ENCODE measurements at regions not wholly inside any gene's neighbourhood (a gene's known extent, or its start where the extent isn't known, plus 50 kb on each side); places are given as distances from the start of the nearest gene placed in this dataset.
"Not testable (repeated sequence)": the region's sequence is repeated elsewhere in the genome, so short reads cannot be mapped to it uniquely, and the experiment has no call there.

DNA sequence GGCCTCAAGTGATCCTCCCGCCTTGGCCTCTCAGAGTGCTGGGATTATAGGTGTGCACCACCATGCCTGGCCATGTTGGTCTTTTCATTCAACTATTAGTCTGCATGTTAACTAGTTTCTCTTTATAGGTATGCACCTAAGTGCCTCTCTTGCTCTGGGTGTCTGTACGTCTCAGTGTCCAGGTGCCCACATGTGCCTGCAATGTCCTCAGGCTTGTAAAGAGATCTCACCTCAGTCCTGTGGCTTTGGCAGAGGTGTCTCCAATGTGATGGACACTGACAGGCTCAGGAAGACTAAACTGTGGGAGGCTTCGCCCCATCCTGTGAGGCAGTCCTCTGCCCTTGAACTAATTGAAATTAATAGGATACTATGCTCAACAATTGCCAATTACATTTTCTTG lies 526.3 kb downstream of the PTPRU start:
- Mint-ChIP-seq H3K27ac (ENCODE audit: low read depth) (no peak overlapping the region), H3K9me3 (no peaks in the 10 kb centered on the region), H3K27me3 (peaks cover 75% of the 10 kb centered on the region), H3K36me3 (ENCODE audit: insufficient read depth) (no peaks in the 10 kb centered on the region), H3K4me3 (no peak overlapping the region), H3K4me1 (no peaks in the 10 kb centered on the region)
- DNase-seq (ENCODE audit: low spot score in 2 of 2) (no peak), ATAC-seq (replicated peaks; ENCODE audit: extremely low read depth, poor library complexity, severe bottlenecking) (no peak)

DNA sequence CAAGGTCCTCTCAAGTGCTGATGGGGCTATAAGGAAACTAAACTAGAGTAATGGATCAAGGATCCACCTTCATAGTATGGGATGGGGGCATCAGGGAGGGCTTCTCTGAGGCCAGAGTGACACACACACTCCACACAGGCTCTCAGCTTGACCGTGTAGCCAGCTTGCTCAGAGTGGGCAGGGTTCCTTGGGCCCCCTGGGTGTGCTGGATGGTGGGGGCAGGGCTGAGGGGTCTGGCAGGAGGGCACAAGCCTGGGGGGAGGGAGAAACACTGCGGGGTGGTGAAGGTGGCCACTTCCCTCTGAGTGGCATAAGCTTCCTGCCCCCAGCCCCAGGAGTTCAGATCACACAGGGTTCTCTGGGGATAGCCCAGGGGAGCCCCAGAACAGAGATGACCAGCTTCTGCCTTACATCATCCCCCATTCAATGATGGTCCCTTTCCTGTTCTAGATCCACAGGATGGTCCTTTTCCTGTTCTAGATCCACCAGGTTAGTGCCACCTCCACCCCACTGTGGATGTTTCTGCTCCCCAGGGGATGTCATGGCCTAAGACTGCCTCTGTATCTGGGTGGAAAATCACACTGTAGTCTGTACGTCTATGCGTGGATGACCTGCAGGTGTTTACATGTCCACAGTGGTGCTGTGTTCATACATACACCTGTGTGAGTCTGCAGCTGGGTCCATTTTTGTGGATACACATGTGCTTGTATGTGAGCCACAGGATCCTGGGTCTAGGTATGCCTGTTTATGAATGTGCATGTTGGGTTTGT lies 525.0 kb downstream of the PTPRU start:
- ATAC-seq (replicated peaks; ENCODE audit: extremely low read depth, poor library complexity, severe bottlenecking) (no peak), DNase-seq (ENCODE audit: low spot score in 2 of 2) (peak in 1 of 2 donors; percentile 6)
- no peak overlapping the region for H3K27ac Mint-ChIP-seq (ENCODE audit: low read depth)
- H3K27me3 Mint-ChIP-seq: peaks cover 73% of the 10 kb centered on the region
- no peaks in the 10 kb centered on the region for H3K4me1 Mint-ChIP-seq
- no peak overlapping the region for H3K4me3 Mint-ChIP-seq
- no peaks in the 10 kb centered on the region for H3K36me3 Mint-ChIP-seq (ENCODE audit: insufficient read depth)
- no peaks in the 10 kb centered on the region for H3K9me3 Mint-ChIP-seq

DNA sequence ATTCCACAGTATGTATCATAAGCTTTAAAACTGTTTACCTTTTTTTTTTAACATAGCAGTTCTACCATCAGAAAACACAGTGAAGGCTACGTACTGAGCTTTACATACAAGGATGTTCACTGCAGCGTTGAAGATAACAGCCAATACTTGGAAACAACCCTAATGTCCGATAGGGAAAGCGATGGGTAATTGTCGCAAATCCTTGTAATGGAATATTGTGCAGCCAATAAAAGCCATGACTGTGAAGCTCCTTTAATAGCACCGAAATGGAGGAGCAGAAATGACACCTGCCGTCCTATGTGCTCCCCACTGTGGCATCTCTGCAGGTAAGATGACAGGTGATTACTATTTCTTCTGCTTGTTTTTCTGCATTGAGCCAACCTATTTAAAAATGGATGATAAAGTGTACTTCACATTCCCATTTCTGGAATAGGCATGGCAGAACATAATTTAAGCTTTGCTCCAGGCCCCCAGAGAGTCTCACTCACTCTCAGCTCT lies 523.8 kb downstream of the PTPRU start:
- Mint-ChIP-seq H3K4me1 (no peaks in the 10 kb centered on the region), H3K27ac (ENCODE audit: low read depth) (no peak overlapping the region), H3K27me3 (peaks cover 69% of the 10 kb centered on the region), H3K9me3 (no peaks in the 10 kb centered on the region), H3K36me3 (ENCODE audit: insufficient read depth) (no peaks in the 10 kb centered on the region), H3K4me3 (no peak overlapping the region)
- ATAC-seq (replicated peaks; ENCODE audit: extremely low read depth, poor library complexity, severe bottlenecking) (no peak), DNase-seq (ENCODE audit: low spot score in 2 of 2) (no peak)

DNA sequence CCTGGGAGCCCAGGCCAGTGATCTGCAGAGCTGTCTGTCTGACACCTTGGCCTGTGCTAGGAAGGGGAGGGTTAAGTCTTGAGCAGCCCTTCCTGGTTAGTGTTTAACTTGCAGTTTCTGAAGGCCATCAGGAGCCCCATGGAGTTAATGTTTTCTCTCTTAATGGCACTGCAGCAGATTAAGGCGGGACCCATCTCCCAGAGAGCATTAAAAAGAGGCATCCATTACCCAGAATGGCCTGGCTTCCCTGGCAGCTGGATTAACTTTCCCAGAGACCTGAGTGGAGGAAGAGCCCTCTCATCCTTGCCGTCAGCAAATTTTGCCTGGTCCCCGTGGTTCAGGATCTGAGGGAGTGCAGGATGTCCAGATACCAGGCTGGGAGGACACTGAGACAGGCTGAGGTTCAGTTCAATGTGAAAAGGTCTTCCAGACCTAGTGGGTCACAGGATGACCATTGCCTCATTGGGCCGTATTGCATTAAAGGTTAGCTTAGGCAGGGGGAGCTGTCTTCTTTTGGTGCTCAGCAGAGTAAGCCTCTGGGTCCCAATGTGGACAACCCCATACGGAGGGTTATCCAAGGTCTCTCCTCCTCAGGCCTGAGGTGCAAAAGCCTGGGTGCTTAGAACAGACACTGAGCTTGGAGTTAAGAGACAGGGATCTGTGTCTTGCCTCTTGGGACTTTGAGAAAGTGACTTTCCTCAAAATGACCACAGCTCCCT lies 522.6 kb downstream of the PTPRU start:
- Mint-ChIP-seq H3K4me3 (no peak overlapping the region), H3K9me3 (no peaks in the 10 kb centered on the region), H3K36me3 (ENCODE audit: insufficient read depth) (no peaks in the 10 kb centered on the region), H3K27ac (ENCODE audit: low read depth) (no peak overlapping the region), H3K4me1 (no peaks in the 10 kb centered on the region), H3K27me3 (peaks cover 57% of the 10 kb centered on the region)
- DNase-seq (ENCODE audit: low spot score in 2 of 2) (peak in 1 of 2 donors; percentile 3), ATAC-seq (replicated peaks; ENCODE audit: extremely low read depth, poor library complexity, severe bottlenecking) (no peak)

DNA sequence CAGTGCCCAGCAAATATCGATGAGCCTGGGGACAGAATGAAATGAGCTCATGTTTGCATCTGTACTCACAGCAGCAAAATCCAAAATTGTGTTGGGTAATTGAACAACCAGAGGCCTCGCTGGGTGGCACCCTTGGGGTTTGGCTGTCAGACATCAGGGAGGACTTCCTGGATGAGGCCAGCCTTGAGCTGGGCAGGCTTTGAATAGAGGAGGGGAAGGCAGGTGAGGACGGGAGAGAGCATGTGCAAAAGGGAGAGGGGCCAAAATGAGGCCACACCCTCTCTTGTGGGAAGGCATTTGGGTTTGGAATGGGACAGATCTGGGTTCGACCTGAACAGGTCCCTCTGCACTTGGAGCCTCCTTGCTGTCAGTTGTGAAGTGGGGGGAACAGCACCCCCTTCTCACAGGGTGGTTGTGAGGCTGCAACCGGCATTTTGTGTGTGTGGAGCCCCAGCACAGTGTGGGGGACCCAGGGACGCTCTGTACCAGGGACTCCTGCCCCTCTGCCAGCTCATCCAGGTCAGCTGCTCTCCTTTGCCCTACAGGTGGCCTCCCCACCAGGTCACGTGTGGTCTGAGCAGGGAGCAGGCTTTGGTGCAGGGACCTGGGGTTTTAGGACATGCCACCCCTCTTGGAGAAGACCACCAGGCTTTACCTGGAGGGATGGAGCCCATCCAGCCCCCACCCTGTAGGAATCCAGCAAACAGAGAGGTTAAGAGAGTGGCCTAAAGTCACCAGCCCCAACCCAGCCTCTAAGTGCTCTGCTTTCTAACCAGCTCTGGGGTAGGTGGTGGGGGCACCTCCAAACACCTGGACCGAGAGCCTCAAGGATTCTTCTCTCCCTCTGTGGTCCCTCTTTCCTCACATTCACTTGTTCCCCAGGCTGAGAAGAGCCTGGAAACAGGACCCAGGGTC lies 521.8 kb downstream of the PTPRU start:
- ATAC-seq (replicated peaks; ENCODE audit: extremely low read depth, poor library complexity, severe bottlenecking): no peak
- Mint-ChIP-seq H3K4me3 (no peak overlapping the region), H3K9me3 (no peaks in the 10 kb centered on the region), H3K36me3 (ENCODE audit: insufficient read depth) (no peaks in the 10 kb centered on the region), H3K27me3 (peaks cover 57% of the 10 kb centered on the region), H3K4me1 (no peaks in the 10 kb centered on the region), H3K27ac (ENCODE audit: low read depth) (no peak overlapping the region)
- peak in 1 of 2 donors; percentile 2 for DNase-seq (ENCODE audit: low spot score in 2 of 2)

DNA sequence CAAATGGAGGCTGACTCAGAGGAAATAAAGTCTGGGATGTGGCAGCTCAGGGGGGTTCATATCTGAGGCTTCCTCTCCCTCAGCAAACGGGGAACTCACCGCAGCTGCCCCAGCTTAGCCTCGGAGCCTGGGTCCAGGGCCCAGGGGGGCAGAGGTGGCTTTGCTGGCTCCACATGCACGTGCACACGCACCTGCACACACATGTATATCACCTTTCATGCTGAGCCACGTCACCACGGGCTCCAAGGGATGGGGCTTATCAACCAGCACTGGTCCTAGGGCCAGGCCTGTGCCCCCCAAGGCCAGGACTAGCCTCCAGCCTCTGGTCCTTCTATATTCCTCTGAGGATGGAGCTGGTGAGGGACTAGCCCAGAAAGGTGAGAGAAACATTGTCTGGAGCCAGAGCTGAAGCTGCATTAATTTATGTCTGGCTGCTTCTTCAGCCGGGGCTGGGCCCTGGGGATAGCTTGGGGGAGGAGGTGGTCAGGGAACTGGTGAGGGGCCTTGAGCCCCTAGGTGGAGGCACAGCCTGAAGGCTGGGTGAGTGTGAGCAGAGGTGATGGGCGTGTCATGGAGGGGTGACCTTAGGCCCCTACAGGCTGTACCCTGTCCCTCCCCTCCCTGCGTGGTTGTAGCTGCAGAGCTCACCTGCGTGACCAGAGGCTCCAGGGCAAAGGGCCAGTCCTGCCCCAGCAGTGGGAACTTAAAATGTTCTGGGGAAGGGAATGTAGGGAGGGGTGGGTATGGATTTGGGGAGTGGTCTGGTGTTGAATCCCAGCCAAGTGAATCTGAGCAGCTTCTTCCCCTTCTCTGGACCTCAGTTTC lies 520.8 kb downstream of the PTPRU start:
- H3K4me1 Mint-ChIP-seq: no peaks in the 10 kb centered on the region
- no peaks in the 10 kb centered on the region for H3K36me3 Mint-ChIP-seq (ENCODE audit: insufficient read depth)
- no peak for ATAC-seq (replicated peaks; ENCODE audit: extremely low read depth, poor library complexity, severe bottlenecking)
- H3K27ac Mint-ChIP-seq (ENCODE audit: low read depth): no peak overlapping the region
- H3K4me3 Mint-ChIP-seq: no peak overlapping the region
- no peaks in the 10 kb centered on the region for H3K9me3 Mint-ChIP-seq
- DNase-seq (ENCODE audit: low spot score in 2 of 2): peak in 1 of 2 donors; percentile 8
- H3K27me3 Mint-ChIP-seq: peaks cover 57% of the 10 kb centered on the region

DNA sequence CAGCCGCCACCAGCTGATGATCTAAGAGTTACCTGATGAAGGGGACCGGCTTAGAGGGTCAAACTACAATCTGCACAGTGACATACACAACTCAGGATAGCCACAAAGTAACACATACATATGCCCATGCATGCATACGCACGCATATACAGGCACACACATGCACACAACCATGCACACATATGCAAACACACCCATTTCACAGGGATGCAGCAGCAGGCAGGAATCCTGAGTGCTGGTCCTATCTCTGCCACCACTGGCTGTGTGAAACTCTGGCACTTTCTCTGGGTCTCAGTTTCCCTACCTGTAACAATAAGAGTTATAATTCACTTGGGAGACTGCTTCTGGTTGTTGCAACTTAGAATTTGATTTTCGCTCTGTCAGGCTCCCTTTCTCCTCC lies 520.2 kb downstream of the PTPRU start:
- Mint-ChIP-seq H3K27ac (ENCODE audit: low read depth) (no peak overlapping the region), H3K36me3 (ENCODE audit: insufficient read depth) (no peaks in the 10 kb centered on the region), H3K4me1 (no peaks in the 10 kb centered on the region), H3K4me3 (no peak overlapping the region), H3K27me3 (peaks cover 57% of the 10 kb centered on the region), H3K9me3 (no peaks in the 10 kb centered on the region)
- ATAC-seq (replicated peaks; ENCODE audit: extremely low read depth, poor library complexity, severe bottlenecking) (no peak), DNase-seq (ENCODE audit: low spot score in 2 of 2) (peak in 1 of 2 donors; percentile 8)

DNA sequence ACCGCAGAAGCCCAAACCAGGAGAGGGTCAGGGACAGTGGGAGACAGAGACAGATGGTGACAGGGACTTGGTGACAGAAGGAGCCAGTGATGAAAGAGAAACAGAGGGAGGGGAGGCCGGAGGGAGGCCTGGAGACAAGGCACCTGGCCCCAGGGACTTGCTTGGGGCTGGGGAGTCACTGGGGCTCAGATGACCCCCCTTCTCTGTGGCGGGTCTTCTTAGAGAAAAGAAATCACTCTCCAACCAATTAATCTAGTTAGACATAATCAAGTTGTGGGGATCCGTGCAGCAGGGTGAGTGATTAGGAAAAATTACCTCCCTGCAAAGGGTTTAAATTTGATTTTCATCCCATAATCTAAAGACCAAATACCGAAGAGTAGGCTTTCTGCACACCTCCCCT lies 519.8 kb downstream of the PTPRU start:
- Mint-ChIP-seq H3K9me3 (no peaks in the 10 kb centered on the region), H3K4me3 (no peak overlapping the region), H3K27me3 (peaks cover 54% of the 10 kb centered on the region), H3K36me3 (ENCODE audit: insufficient read depth) (no peaks in the 10 kb centered on the region), H3K27ac (ENCODE audit: low read depth) (no peak overlapping the region), H3K4me1 (no peaks in the 10 kb centered on the region)
- DNase-seq (ENCODE audit: low spot score in 2 of 2) (no peak), ATAC-seq (replicated peaks; ENCODE audit: extremely low read depth, poor library complexity, severe bottlenecking) (no peak)

DNA sequence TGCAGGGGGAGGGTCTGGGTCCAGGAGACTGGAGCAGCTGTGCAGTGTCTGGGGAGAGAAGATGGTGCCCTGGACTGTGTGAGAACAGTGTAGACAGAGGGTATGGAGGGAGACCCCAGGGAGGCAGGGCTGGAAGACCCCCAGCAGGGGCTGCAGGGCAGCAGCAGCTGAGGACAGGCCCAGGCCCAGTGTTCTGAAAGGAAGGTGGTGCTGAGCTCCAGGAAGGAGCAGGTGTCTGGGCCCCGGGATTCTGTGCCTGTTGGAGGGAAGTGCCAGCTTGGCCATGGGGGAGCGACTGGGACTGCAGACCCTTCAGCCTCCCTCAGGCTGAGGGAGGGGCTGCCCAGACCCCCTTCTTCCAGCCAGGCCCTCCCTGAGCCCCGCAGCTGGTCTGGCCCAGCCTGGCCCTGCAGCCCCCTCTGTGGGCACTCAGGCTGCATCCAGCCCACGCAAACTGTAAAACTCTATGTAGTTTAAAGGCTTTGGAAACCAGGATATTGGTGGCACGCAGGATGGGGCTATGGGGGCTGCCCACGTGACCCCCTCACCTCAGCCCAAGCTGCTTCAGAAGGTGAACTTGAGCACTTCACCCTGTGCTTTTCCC lies 519.2 kb downstream of the PTPRU start:
- peak in 1 of 2 donors; percentile 4 for DNase-seq (ENCODE audit: low spot score in 2 of 2)
- not testable (repeated sequence) for H3K4me3 Mint-ChIP-seq

DNA sequence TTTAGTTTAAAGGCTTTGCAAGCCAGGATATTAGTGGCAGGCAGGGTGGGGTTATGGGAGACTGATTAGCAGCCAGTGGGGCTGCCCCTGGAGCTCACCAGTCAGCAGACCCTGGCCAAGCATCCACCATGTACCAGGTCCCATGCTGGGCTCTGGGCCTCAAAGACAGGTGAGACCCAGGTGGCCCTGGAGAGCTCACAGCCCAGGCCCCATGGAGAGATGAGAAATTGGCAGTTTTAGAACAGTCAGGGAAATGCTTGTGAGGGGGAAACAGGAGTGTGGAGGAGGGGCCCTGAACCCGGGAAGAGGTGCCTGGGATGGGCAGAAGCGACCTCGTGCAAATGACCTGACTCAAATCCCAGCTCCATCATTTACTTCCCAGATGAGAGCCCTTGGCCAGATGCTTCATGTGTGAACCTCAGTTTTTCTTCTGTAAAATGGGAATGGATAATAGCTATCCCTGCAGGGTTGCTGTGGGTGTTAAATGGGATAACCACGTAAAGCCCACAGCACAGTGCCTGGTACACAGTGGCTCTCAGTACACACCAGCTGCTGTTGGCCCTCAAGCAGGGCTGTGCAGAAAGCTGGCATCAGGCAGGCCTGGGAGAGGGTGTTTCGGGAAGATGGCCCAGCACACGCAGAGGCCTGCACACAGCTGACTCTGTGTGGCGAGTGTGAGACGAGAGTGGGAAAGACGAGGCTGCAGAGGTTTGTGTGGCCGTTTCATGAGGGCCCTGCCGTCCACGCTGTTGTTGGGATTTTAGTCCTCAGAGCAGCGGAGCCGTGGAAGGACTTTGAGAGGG lies 518.5 kb downstream of the PTPRU start:
- DNase-seq (ENCODE audit: low spot score in 2 of 2) (peak in 1 of 2 donors; percentile 2), ATAC-seq (replicated peaks; ENCODE audit: extremely low read depth, poor library complexity, severe bottlenecking) (no peak)
- Mint-ChIP-seq H3K4me3 (no peak overlapping the region), H3K4me1 (no peaks in the 10 kb centered on the region), H3K9me3 (no peaks in the 10 kb centered on the region), H3K27me3 (peaks cover 43% of the 10 kb centered on the region), H3K36me3 (ENCODE audit: insufficient read depth) (no peaks in the 10 kb centered on the region), H3K27ac (ENCODE audit: low read depth) (no peak overlapping the region)

More for the DNA sequence above, 519.2 kb downstream of the PTPRU start:
- H3K4me1 Mint-ChIP-seq; H3K9me3 Mint-ChIP-seq; ATAC-seq (replicated peaks; ENCODE audit: extremely low read depth, poor library complexity, severe bottlenecking); H3K36me3 Mint-ChIP-seq (ENCODE audit: insufficient read depth); H3K27ac Mint-ChIP-seq (ENCODE audit: low read depth): not testable (repeated sequence)
- H3K27me3 Mint-ChIP-seq: peaks cover 48% of the 10 kb centered on the region
